CD4-positive, alpha-beta T cell (primary cell): ENCODE measurements at regions not wholly inside any gene's neighbourhood (a gene's known extent, or its start where the extent isn't known, plus 50 kb on each side); places are given as distances from the start of the nearest gene placed in this dataset.

Experiments used
- ATAC-seq: fragments of 200-7000 bp; cut with Tn5 transposase; one replicate; pipeline ENCODE4 v1.10.0; 2022; ENCODE audit warnings: mild to moderate bottlenecking; ENCODE audit not compliant: poor library complexity
- CTCF ChIA-PET: fragments of 350-600 bp; sonication (Branson Sonifier 250); formaldehyde crosslinking; loops from one replicate; lab custom pipeline; 2021; ENCODE audit warnings: antibody characterized with exemption, inconsistent platforms; lab: Charles Lee
- POLR2A ChIA-PET: fragments of 350-600 bp; sonication (Branson Sonifier 250); formaldehyde crosslinking; loops from one replicate; lab custom pipeline; 2021; ENCODE audit warnings: antibody characterized with exemption, inconsistent platforms; lab: Charles Lee
- DNase-seq, 14 experiments: peaks; one replicate each; pipeline ENCODE4 v3.0.0-alpha.2; 2013 to 2020; ENCODE audit warnings: mixed read lengths in 2 of 14
- H3K27ac ChIP-seq, 2 donors: one replicate each; pipeline versions ENCODE4 v1.5.1 to v1.7.0; 2013; ENCODE audit warnings: low read length in 2 of 2, low read depth in 1 of 2, mild to moderate bottlenecking in 1 of 2
- H3K27me3 ChIP-seq, 2 experiments: 1 replicate in 1 of 2; 2 replicates in 1 of 2; pipeline versions ENCODE4 v1.6.1 to v1.7.0; 2013; ENCODE audit warnings: low read length in 2 of 2, control low read depth in 1 of 2, mild to moderate bottlenecking in 1 of 2, moderate library complexity in 1 of 2; ENCODE audit not compliant: insufficient read depth in 2 of 2, control insufficient read depth in 1 of 2
- H3K36me3 ChIP-seq: one replicate; pipeline ENCODE4 v1.6.1; 2013; ENCODE audit warnings: low read length, control low read depth; ENCODE audit not compliant: insufficient read depth
- H3K4me1 ChIP-seq: one replicate; pipeline ENCODE4 v1.6.1; 2013; ENCODE audit warnings: low read length, control low read depth; ENCODE audit not compliant: insufficient read depth
- H3K4me3 ChIP-seq: one replicate; pipeline ENCODE4 v1.5.1; 2013; ENCODE audit warnings: mild to moderate bottlenecking, low read length, moderate library complexity
- H3K9me3 ChIP-seq, 2 experiments: 1 replicate in 1 of 2; 2 replicates in 1 of 2; pipeline versions ENCODE4 v1.6.1 to v1.7.0; 2013; ENCODE audit warnings: low read length in 2 of 2, mild to moderate bottlenecking in 2 of 2, control low read depth in 1 of 2, moderate library complexity in 1 of 2; ENCODE audit not compliant: control insufficient read depth in 1 of 2, insufficient read depth in 1 of 2
- H3K27ac Mint-ChIP-seq: one replicate; pipeline ENCODE4 v1.8.0; 2020; ENCODE audit warnings: mixed read lengths
- H3K27me3 Mint-ChIP-seq: one replicate; pipeline ENCODE4 v1.8.0; 2021; ENCODE audit warnings: mixed read lengths
- H3K36me3 Mint-ChIP-seq: one replicate; pipeline ENCODE4 v1.8.0; 2021; ENCODE audit warnings: low read depth, mixed read lengths
- H3K4me1 Mint-ChIP-seq: one replicate; pipeline ENCODE4 v1.8.0; 2021; ENCODE audit warnings: low read depth, mixed read lengths
- H3K4me3 Mint-ChIP-seq: one replicate; pipeline ENCODE4 v1.8.0; 2020; ENCODE audit warnings: mild to moderate bottlenecking, mixed read lengths
- H3K9me3 Mint-ChIP-seq: one replicate; pipeline ENCODE4 v1.8.0; 2020; ENCODE audit warnings: mixed read lengths
- CTCF ChIP-seq: fragments of 200-600 bp; IDR thresholded peaks from one replicate; pipeline ENCODE4 v1.8.0; 2022; ENCODE audit warnings: antibody characterized with exemption, mild to moderate bottlenecking
- intact Hi-C, 2 experiments: fragments of 100-400 bp; cut with DNase I in 1 of 2; cut with micrococcal nuclease in 1 of 2; formaldehyde crosslinking; loops; one replicate each; pipeline versions ENCODE4 v1.15.1 to v1.9.0; 2023 to 2025; cut with DNase I, micrococcal nuclease

- intact Hi-C loops = no loop called here
- Mint-ChIP-seq H3K27me3 (no peaks in the 10 kb centered on the region), H3K4me3 (no peak overlapping the region), H3K27ac (no peak overlapping the region), H3K36me3 (no peaks in the 10 kb centered on the region), H3K9me3 (peaks cover 29% of the 10 kb centered on the region), H3K4me1 (no peaks in the 10 kb centered on the region)
- no peak overlapping the region for H3K4me3 ChIP-seq
- ChIA-PET CTCF (interaction anchor here (0.6 kb wide), 1 partner anchor 71 kb away, joined by 3 read pairs; no protein-coding TSS in a partner anchor), POLR2A (no interaction called here)
- ATAC-seq = peak; percentile 68
- no peaks in the 10 kb centered on the region for H3K4me1 ChIP-seq
- no peak for TF ChIP-seq CTCF
- H3K27me3 ChIP-seq = no peaks in the 10 kb centered on the region
- no peak overlapping the region for H3K27ac ChIP-seq
- no peaks in the 10 kb centered on the region for H3K36me3 ChIP-seq
- H3K9me3 ChIP-seq = peaks cover 4 to 24% of the 10 kb centered on the region in 2 experiments
- DNase-seq = no peak
Measured at GRCh38 chr10:31687663-31688482, 240.8 kb downstream of the ARHGAP12 start.

GRCh38 chr10:31686599-31686998 is 242.0 kb downstream of the ARHGAP12 start:
- Mint-ChIP-seq H3K4me1 (no peaks in the 10 kb centered on the region), H3K4me3 (no peak overlapping the region), H3K27ac (no peak overlapping the region), H3K36me3 (no peaks in the 10 kb centered on the region), H3K27me3 (no peaks in the 10 kb centered on the region), H3K9me3 (peaks cover 40% of the 10 kb centered on the region)
- Histone ChIP-seq H3K27me3 (no peaks in the 10 kb centered on the region), H3K4me1 (no peaks in the 10 kb centered on the region), H3K27ac (no peak overlapping the region), H3K4me3 (no peak overlapping the region), H3K9me3 (peaks cover 4 to 29% of the 10 kb centered on the region in 2 experiments), H3K36me3 (no peaks in the 10 kb centered on the region)
- no peak for DNase-seq
- TF ChIP-seq CTCF = no peak
- ChIA-PET POLR2A (no interaction called here), CTCF (no interaction called here)
- intact Hi-C loops = no loop called here
- ATAC-seq = no peak

- Mint-ChIP-seq H3K36me3 (no peaks in the 10 kb centered on the region), H3K27ac (no peak overlapping the region), H3K27me3 (no peaks in the 10 kb centered on the region), H3K4me1 (no peaks in the 10 kb centered on the region), H3K4me3 (no peak overlapping the region), H3K9me3 (peaks cover 27% of the 10 kb centered on the region)
- H3K27me3 ChIP-seq = no peaks in the 10 kb centered on the region
- POLR2A ChIA-PET = no interaction called here
- peaks cover 4 to 29% of the 10 kb centered on the region in 2 experiments for H3K9me3 ChIP-seq
- intact Hi-C loops = no loop called here
- TF ChIP-seq CTCF = no peak
- H3K4me3 ChIP-seq = no peak overlapping the region
- CTCF ChIA-PET = no interaction called here
- no peak overlapping the region for H3K27ac ChIP-seq
- DNase-seq (no peak), ATAC-seq (no peak)
- no peaks in the 10 kb centered on the region for H3K4me1 ChIP-seq
- H3K36me3 ChIP-seq = no peaks in the 10 kb centered on the region
Measured at GRCh38 chr10:31683682-31684081, 244.9 kb downstream of the ARHGAP12 start.
